ENCODE measurements at regions not wholly inside any gene's neighbourhood (a gene's known extent, or its start where the extent isn't known, plus 50 kb on each side); places are given as distances from the start of the nearest gene placed in this dataset.
"Not testable (repeated sequence)": the region's sequence is repeated elsewhere in the genome, so short reads cannot be mapped to it uniquely, and the experiment has no call there.

DNA sequence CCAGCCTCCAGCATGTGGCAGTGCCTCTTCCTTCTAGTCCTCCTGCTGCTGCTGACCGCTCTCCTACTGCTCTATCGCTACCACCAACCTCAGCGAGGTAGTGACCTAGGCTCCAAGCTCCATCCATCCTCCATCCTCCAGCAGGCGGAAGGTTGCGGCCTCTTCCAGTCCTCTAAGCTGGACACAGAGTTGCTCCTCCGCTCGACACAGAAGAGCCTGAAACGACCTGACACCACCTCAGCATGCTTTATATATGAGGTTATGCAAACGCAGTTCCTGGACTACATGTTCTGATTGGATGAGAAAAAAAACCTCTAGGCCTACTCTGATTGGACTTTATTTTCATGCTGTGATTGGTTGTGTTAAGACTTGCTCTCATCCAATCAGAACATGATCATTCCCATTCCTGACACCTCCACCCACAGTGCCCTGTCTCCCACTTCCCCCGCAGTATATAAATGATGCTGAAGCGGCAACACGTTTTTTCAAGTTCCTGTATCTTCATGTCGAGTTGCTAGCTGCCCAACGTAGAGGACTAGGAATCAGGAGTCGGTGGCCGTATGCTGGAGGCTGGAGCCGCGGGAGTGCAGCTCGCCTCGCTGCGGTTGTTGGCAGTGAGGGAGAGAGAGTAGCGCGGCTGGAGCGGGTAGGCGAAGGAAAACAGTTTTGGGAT, 398.1 kb downstream of the KCNJ18 start:
- Histone ChIP-seq H3K9me2 (replicated peaks; ENCODE audit: insufficient read depth, low read length) (no peaks in the 10 kb centered on the region), H2AFZ (ENCODE audit: low read length) (no peak overlapping the region), H3K4me1 (ENCODE audit: low read length) (no peaks in the 10 kb centered on the region), H3K36me3 (replicated peaks; ENCODE audit: insufficient read depth, low read length) (no peaks in the 10 kb centered on the region), H3K9ac (ENCODE audit: low read length) (no peak overlapping the region), H3K27ac (ENCODE audit: low read length) (no peak overlapping the region), H4K20me1 (ENCODE audit: insufficient read depth, low read length) (no peaks in the 10 kb centered on the region), H3K27me3 (replicated peaks; ENCODE audit: insufficient read depth, low read length) (no peaks in the 10 kb centered on the region), H3F3A (ENCODE audit: insufficient read depth, low read length) (no peaks in the 10 kb centered on the region), H3K79me2 (ENCODE audit: low read length) (no peaks in the 10 kb centered on the region), H3K4me2 (ENCODE audit: low read depth, low read length) (no peak overlapping the region), H3K9me3 (replicated peaks; ENCODE audit: insufficient read depth, low read length) (no peaks in the 10 kb centered on the region), H3K4me3 (ENCODE audit: low read length) (no peak overlapping the region)
- DNase-seq = no peak
- TF ChIP-seq EZH2phosphoT487 (IDR thresholded peaks at IDR 0.05; ENCODE audit: low read length) = no peak

DNA sequence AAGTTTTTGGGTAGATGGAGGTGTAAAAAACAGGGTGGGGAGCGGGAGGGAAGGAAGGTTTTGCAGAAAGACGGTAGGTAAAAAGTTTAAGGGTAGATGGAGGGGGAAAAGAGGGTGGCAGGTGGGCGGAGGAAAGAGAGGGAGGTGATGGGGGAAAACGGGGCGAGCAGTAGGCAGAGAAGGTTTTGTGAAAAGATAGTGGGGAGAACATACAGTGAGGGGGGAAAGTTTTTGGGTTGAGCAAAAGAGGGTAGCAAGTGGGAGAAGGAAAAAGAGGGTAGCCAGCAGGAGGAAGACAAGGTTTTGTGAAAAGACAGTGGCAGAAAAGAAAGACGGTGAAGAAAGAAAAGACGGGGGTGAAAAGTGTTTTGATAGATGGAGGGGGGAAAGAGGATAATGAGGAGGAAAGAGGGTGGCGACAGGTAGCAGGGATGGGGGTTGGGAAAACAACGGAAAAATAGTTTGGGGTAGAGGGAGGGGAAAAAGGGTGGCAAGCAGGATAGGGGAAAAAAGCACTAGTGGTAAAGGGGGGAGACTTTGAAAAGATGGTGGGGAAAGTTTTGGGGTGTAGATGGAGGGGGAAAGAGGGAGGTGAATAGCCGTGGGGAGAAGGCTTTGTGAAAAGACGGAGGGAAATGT, 398.8 kb downstream of the KCNJ18 start:
- H3F3A ChIP-seq (ENCODE audit: insufficient read depth, low read length); H3K9ac ChIP-seq (ENCODE audit: low read length); H2AFZ ChIP-seq (ENCODE audit: low read length); H3K4me1 ChIP-seq (ENCODE audit: low read length); H3K9me3 ChIP-seq (replicated peaks; ENCODE audit: insufficient read depth, low read length); H3K9me2 ChIP-seq (replicated peaks; ENCODE audit: insufficient read depth, low read length); H3K27me3 ChIP-seq (replicated peaks; ENCODE audit: insufficient read depth, low read length); H3K27ac ChIP-seq (ENCODE audit: low read length); H3K36me3 ChIP-seq (replicated peaks; ENCODE audit: insufficient read depth, low read length); H3K79me2 ChIP-seq (ENCODE audit: low read length); H3K4me2 ChIP-seq (ENCODE audit: low read depth, low read length); H4K20me1 ChIP-seq (ENCODE audit: insufficient read depth, low read length); H3K4me3 ChIP-seq (ENCODE audit: low read length); DNase-seq: not testable (repeated sequence)

DNA sequence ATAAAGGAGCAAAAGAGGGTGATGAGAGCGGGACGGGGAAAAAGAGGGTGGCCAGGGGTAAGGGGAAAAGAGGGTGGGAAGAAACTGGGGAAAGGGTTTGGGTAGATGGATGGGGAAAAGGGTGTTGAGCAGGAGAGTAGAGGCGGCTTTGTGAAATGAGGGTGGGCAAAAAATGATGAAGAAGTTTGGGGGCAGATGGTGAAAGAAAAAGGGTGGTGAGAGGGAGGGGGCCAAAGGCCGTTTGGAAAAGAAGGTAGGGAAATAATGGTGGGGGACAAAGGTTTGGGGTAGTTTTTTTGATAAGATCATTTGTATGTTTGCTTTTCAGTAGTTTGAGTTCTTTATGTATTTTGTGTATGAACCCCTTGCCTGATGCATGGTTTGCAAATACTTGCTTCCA, 399.5 kb downstream of the KCNJ18 start:
- not testable (repeated sequence) for H3K9me3 ChIP-seq (replicated peaks; ENCODE audit: insufficient read depth, low read length); DNase-seq; H3K9ac ChIP-seq (ENCODE audit: low read length); H3K4me3 ChIP-seq (ENCODE audit: low read length); H3F3A ChIP-seq (ENCODE audit: insufficient read depth, low read length); H3K4me1 ChIP-seq (ENCODE audit: low read length); H2AFZ ChIP-seq (ENCODE audit: low read length); H3K27ac ChIP-seq (ENCODE audit: low read length); H3K36me3 ChIP-seq (replicated peaks; ENCODE audit: insufficient read depth, low read length); H3K4me2 ChIP-seq (ENCODE audit: low read depth, low read length); H3K79me2 ChIP-seq (ENCODE audit: low read length); H3K9me2 ChIP-seq (replicated peaks; ENCODE audit: insufficient read depth, low read length); H4K20me1 ChIP-seq (ENCODE audit: insufficient read depth, low read length); H3K27me3 ChIP-seq (replicated peaks; ENCODE audit: insufficient read depth, low read length)

- H4K20me1 ChIP-seq (ENCODE audit: insufficient read depth, low read length); H3K4me3 ChIP-seq (ENCODE audit: low read length); H2AFZ ChIP-seq (ENCODE audit: low read length); H3K36me3 ChIP-seq (replicated peaks; ENCODE audit: insufficient read depth, low read length); H3F3A ChIP-seq (ENCODE audit: insufficient read depth, low read length); H3K9me3 ChIP-seq (replicated peaks; ENCODE audit: insufficient read depth, low read length); H3K4me1 ChIP-seq (ENCODE audit: low read length); H3K27ac ChIP-seq (ENCODE audit: low read length); DNase-seq; H3K4me2 ChIP-seq (ENCODE audit: low read depth, low read length); H3K27me3 ChIP-seq (replicated peaks; ENCODE audit: insufficient read depth, low read length); H3K9me2 ChIP-seq (replicated peaks; ENCODE audit: insufficient read depth, low read length); H3K79me2 ChIP-seq (ENCODE audit: low read length); H3K9ac ChIP-seq (ENCODE audit: low read length): not testable (repeated sequence)
Observed at GRCh38 chr17:22095414-22095813, 403.1 kb downstream of the KCNJ18 start.

GRCh38 chr17:22099633-22100032, 407.3 kb downstream of the KCNJ18 start:
- not testable (repeated sequence) for H4K20me1 ChIP-seq (ENCODE audit: insufficient read depth, low read length); H3K79me2 ChIP-seq (ENCODE audit: low read length)

More at GRCh38 chr17:22099633-22100032, 407.3 kb downstream of the KCNJ18 start:
- H3K9ac ChIP-seq (ENCODE audit: low read length); DNase-seq; H2AFZ ChIP-seq (ENCODE audit: low read length); H3K4me2 ChIP-seq (ENCODE audit: low read depth, low read length); H3K27ac ChIP-seq (ENCODE audit: low read length); H3K4me1 ChIP-seq (ENCODE audit: low read length); H3K4me3 ChIP-seq (ENCODE audit: low read length); H3F3A ChIP-seq (ENCODE audit: insufficient read depth, low read length); H3K9me2 ChIP-seq (replicated peaks; ENCODE audit: insufficient read depth, low read length); H3K9me3 ChIP-seq (replicated peaks; ENCODE audit: insufficient read depth, low read length); H3K36me3 ChIP-seq (replicated peaks; ENCODE audit: insufficient read depth, low read length); H3K27me3 ChIP-seq (replicated peaks; ENCODE audit: insufficient read depth, low read length): not testable (repeated sequence)
